HG02884 (cell line): ENCODE measurements at regions not wholly inside any gene's neighbourhood (a gene's known extent, or its start where the extent isn't known, plus 50 kb on each side); places are given as distances from the start of the nearest gene placed in this dataset.
"Not testable (repeated sequence)": the region's sequence is repeated elsewhere in the genome, so short reads cannot be mapped to it uniquely, and the experiment has no call there.

Source experiments
- ATAC-seq: cut with Tn5 transposase; IDR thresholded peaks from one replicate; pipeline ENCODE4 v1.9.1; 2021; ENCODE audit warnings: mild to moderate bottlenecking, moderate library complexity; ENCODE audit not compliant: unreplicated experiment

DNA sequence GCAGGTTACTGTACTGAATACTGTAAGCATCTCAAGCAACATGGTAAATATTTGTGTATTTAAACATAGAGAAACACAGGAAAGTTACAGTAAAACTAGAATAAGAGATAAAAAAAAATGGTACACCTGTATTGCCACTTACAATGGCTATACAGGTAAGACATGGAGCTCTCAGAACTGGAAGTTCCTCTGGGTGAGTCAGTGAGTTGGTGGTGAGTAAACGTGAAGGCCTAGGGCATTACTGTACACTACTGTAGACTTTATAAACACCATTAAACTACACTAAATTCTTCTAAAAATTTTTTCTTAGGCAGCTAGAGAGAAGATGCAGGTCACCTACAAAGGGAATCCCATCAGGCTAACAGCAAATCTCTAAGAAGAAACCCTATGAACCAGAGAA lies 872.9 kb downstream of the TAF11L14 start:
- no peak for ATAC-seq

DNA sequence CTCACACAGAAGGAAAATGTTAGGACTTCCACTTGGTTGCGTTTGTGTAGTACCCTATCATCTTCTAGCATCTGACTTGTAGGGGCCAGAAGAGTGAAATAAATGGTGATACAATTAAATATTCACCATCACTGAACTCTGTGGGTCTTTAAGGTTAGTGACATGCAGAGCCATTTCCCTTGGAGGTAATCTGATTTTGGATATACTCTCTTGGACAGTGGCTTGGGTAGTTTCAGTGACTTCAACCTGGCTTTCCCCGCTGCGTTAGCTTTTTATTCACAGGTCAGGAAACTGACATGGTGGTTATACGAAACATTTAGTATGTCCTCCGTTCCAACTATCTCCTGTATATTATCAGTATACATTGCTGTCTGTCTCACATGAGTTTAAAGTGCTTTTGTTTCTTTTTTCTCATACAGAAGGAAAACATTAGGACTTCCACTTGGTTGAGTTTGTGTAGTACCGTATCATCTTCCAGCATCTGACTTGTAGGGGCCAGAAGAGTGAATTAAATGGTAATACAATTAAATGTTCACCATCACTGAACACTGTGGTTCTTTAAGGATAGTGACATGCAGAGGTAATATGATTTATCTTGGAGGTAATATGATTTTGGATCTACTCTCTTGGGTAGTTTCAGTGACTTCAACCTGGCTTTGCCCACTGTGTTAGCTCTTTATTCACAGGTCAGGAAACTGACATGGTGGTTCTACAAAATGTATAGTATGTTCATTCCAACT lies 883.6 kb downstream of the TAF11L14 start:
- ATAC-seq = no peak

DNA sequence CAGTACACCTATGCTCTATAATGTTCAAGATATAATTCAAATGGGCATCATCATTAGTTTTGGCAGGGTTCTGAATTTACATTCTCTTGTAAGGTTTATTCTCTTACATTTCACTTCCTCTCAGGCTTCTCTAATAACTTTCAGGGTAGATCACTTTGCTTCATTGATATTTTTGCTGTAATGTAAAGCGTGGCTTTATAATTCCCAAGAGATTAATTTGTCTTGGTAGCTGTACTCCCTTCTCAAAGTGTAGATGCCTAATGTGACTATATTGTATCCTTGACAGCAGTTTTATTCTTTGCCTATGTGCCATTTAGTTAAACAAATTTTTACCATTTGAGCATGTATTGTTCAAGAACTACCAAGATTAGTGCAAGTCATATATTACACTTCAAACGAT lies 889.1 kb downstream of the TAF11L14 start:
- ATAC-seq = no peak

DNA sequence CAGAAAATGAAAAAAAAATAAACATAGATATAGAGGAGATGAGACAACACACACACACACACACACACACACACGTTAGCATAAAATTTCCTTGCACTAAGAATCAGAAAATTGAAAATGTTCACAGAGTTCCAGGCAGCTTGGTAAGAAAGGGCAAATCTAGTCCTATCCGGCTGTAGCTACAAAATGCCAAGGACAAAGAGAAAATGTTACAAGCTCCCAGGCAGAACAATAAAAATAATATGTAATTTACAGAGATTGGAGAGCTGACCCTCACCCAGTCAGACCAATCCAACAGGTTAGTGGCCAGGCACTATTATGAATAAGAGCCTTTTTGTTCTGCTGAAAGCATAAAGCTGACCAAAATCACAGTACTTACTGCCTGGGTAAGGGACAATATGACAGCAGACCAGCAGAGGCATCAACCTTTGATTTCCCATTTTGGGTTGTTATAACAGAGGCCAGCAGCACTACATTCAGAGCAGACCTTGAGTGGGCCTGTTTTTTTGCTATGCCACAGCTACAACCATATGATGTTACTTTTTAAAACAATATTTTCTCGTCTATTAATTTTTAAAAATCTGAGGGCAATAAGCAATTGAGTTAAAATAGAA lies 892.6 kb downstream of the TAF11L14 start:
- ATAC-seq = no peak

DNA sequence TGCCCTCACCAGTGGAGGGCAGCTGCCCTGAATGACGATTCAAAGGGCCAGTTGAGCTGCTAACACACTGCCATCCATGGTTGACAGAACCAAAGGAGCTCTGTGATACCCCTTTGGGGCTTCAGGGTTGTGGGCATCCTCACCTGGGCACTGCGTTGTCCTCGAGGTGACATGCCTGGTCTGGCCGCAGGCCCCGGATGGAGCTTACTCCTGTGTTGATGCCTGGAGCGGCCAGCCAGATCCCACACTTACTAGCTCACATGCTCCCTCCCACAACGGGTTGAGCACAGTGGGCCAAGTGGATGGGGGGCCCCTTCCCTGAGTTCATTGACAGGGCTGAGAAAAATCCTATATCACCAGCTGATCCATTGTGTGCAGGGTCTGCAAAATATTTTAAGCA lies 898.9 kb downstream of the TAF11L14 start:
- no peak for ATAC-seq

DNA sequence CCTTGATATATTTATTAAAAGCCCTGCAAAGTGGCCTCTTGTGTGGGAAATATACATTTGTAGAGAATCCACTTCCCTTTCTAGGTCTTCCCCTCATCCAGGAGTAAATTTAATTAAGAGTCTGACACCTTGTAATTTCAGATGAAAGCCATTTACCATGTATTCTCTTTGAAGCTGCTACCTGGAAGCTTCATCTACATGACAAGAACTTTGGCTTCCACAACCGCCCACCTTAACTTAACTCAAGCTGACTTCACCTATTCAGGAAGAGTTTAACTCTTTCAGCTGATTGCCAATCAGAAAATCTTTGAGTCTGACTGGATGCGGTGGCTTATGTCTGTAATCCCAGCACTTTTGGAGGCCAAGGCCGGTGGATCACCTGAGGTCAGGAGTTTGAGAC lies 899.9 kb downstream of the TAF11L14 start:
- ATAC-seq = no peak

DNA sequence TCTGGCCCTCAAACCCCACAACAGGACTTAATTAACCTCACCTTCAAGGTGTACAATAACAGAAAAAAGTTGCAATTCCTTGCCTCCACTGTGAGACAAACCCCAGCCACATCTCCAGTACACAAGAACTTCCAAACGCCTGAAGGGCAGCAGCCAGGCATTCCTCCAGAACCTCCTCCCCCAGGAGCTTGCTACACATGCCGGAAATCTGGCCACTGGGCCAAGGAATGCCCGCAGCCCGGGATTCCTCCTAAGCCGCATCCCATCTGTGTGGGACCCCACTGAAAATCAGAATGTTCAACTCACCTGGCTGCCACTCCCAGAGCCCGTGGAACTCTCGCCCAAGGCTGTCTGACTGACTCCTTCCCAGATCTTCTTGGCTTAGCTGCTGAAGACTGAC lies 901.5 kb downstream of the TAF11L14 start:
- not testable (repeated sequence) for ATAC-seq

DNA sequence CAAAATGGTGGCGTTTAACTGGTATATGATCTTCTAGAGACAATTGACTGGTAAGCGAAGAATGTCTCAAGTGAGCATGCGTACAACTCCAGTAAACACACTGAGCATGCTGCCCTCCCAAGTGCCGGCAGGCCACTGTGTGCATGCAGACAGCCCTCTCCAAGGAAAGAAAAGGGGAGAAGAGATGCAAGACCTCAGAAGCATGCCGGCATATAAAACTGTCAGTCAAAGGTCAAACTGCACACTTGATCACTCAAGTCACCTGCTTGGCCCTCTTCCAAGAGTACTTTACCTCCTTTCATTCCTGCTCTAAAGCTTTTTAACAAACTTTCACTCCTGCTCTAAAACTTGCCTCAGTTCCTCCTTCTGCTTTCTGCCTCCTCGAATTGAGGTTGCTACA lies 910.2 kb downstream of the TAF11L14 start:
- no peak for ATAC-seq

DNA sequence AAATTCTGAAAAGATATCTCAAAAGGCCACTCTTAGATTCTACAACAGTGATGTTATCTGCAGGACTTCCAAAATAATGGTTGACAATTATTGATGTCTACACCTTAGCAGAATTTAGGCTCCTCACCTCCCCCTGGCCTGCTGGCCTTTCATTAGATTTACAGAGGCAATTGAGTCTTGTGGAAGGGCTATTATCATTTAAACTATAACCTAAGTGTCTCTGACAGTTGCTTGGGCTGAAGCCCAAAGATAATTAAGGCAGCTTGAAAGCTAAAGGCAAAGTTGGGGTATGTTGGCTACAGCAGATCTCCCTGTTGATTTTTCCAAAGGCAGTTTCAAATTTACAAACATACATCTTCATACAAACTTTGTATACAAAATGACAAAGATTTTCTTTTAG lies 912.3 kb downstream of the TAF11L14 start:
- no peak for ATAC-seq

DNA sequence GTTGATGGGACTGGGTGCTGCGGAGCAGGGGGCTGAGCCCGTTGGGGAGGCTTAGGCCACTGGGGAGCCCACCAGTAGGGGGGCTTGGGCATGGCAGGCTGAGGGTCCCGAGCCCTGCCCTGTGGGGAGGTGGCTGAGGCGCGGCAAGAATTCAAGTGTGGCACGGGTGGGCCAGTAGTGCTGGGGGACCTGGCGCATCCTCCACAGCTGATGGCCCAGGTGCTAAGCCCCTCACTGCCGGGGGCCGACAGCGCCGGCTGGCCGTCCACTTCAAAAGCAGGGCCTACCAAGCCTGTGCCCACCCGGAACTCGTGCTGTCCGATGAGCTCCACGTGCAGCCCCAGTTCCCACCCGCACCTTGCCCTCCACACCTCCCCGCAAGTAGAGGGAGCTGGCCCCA lies 917.5 kb downstream of the TAF11L14 start:
- ATAC-seq = no peak

DNA sequence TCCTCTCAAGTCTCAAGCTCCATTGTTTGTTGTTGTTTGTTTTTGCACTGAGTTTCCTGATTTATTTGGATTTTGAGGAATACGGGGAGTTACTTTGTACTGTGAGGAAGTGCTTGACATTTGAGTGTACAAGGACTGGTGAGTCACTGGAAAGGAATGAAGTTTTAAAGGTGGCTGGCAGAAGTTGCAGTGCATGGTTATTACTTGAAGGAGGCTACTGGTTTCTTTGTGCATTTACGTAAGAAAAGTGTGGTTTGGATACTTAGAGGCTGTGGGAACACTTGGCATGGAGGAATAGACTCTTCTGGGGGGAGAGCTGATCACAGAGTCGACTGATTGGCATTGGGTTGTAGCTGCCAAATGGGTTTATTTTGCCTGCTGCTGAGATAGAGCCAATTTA lies 919.0 kb downstream of the TAF11L14 start:
- no peak for ATAC-seq

DNA sequence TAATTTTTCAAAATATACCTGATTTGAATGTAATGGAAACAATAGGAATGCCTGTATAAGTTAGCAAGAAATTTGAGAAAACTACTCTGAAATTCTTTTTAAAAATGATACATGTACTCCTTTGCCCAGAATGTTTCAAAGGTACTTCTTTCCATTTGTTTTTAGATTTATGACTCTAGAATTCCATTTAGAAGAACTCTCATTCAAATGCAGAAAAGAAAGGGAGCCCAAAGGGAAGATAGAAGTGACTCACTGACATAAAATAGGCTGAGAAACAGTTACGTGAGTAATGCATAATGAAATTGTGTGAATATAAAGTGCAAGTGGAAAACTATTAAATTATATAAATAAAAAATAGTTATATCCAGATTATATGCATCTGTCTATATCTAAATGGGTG lies 926.3 kb downstream of the TAF11L14 start:
- no peak for ATAC-seq

DNA sequence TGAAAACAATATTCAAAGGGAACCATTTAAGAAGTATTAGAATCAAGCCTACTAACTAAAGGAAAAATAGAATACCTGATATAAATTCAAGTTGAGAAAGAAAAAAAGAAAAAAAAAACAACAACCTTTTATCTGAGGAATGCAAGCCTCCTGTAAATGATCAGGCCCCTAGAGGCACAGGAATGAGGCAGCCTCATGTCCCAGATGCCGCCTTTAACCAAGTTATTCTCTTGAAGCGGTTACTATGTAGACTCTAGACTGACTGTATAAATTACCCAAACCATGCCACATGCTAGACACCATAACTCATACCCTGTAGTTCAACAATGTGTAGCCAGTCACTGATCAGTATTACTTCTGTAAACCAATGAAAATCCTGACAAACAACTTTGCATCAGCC lies 929.6 kb downstream of the TAF11L14 start:
- no peak for ATAC-seq

DNA sequence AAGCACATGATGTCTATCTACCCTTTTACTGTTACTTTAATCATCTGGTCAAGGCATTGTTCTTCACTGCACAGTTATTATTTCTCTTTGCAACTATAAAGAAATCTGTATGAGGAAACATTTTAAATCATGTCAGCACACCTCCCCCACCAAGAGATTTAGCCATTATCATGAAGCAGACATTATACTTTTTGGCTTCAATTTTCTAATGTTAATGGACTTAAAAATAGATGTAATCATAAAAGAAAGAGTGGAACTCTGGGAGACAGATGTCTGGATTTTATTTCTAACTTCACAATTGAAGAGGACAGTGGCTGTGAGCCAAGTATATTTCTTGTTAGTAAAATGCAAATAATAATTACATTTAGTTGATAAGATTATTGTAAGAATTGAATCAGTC lies 932.4 kb downstream of the TAF11L14 start:
- no peak for ATAC-seq

DNA sequence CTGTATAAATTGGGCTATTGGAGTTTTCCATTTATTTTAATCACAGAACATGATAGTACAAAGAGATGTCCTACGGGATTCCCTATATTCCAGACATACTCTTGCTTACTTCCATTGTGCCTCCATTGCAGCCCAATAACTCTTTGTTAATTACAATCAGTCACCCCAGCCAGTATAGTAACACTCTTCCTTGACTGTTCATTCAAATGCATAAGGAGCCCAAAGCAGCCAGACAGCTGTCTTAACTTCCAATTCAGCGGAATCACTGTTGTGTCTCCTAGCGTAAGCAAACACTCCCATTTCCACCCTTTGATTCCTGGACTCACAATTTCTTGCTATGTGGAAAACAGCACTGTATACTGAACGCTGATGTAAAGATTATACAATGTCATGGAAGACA lies 942.3 kb downstream of the TAF11L14 start:
- no peak for ATAC-seq

DNA sequence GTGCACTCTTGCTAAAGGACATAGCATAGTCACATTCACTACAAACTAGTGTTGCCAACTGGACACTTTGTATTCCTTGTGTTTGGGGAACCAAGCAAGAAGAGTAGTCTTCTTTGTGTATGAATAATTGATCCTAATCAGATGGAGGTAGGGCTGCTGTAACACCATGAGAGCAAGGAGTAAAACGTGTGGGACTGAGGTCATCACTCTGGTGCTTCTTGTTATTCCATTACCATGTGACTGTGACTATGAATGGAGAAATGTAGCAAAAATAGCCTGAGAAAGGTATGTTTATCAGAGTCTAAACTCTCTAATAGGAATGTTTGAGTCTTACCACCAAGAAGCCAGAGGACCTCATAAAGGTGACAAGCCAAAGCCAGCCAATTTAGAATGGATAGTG lies 966.9 kb downstream of the TAF11L14 start:
- ATAC-seq = no peak

DNA sequence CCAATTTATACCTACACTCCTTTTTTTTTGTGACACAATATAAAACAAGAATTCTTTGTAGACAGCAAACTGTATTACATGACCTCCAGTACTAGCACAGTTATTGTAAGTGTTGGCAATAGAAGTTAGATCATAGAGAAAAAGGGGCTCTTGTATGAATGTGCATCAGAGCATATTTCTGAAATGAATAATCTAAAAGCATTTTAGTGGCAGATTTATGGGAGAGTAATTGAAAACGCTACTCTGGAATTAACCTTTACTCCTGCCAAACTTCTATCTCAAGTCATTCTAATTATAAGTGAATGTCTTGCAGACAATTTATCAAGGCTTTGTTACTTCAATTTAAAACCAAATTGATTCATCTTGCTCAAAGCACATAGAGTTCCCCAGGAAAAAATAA lies 968.1 kb downstream of the TAF11L14 start:
- ATAC-seq = no peak

DNA sequence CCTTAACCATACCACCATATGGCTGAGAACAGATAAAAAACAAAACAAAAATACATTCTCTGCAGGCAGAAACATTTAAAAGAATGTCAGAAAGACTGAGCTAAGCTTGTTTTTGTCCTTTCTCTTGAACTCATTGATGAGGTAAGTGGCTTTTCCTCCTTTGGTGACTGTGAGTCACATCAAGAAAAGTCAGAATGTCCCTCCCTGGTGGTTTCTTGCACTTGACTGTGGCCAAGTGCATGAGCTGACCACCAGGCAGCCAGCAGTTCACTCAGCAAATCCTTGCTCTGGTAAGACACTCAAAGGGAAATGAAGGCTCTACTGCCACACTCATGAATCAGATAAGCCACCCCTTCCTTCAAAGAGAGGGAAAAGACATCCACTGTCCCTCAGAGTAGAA lies 970.9 kb downstream of the TAF11L14 start:
- ATAC-seq = no peak

DNA sequence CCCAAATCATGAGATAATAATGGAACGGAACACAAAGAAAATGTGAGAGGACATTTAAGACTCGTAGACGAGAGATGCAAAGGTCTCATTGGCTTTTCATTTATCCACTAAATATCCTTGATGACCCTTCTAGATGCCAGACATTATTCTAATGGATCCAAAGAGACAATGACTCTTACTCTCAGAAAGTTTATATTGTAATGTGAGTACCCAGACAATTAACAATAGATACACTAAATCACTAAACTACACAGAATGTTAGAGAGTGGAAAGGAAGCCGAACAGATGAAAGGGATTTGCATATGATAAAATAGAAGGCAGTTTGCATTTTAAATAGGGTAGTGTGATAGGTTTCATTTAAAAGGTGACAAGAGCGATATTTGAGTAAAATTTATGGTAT lies 973.3 kb downstream of the TAF11L14 start:
- no peak for ATAC-seq

DNA sequence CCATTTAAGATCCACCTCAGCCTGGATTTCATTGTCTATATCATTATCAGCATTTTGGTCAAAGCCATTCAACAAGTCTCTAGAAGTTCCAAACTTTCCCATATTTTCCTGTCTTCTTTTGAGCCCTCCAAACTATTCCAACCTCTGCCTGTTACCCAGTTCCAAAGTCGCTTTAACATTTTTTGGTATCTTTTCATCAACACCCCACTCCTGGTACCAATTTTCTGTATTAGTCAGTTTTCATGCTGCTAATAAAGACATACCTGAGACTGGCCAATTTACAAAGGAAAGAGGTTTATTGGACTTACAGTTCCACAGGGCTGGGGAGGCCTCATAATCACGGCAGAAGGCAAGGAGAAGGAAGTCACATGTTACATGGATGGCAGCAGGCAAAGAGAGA lies 982.9 kb downstream of the TAF11L14 start:
- not testable (repeated sequence) for ATAC-seq

DNA sequence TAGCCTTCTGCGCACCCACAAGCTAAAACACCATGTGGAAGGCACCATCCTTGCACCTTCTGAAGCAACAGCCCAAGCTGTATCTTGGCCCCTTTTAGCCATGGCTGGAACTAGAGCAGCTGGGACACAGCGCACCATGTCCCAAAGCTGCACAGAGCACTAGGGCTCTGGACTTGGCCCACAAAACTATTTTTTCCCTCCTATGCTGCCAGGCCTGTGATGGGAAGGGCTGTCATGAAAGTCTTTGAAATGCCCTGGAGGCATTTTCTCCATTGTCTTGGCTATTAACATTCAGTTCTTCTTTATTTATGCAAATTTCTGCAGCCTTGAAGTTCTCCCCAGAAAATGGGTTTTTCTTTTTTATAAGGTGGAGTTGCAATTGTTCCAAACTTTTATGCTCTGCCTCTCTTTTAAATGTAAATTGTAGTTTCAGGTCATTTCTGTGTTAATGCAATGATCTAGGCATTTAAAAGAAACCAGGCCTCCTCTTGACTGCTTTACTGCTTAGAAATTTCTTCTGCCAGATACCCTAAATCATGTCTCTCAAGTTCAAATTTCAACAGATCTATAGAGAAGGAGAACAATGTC lies 996.3 kb downstream of the TAF11L14 start:
- ATAC-seq = no peak

DNA sequence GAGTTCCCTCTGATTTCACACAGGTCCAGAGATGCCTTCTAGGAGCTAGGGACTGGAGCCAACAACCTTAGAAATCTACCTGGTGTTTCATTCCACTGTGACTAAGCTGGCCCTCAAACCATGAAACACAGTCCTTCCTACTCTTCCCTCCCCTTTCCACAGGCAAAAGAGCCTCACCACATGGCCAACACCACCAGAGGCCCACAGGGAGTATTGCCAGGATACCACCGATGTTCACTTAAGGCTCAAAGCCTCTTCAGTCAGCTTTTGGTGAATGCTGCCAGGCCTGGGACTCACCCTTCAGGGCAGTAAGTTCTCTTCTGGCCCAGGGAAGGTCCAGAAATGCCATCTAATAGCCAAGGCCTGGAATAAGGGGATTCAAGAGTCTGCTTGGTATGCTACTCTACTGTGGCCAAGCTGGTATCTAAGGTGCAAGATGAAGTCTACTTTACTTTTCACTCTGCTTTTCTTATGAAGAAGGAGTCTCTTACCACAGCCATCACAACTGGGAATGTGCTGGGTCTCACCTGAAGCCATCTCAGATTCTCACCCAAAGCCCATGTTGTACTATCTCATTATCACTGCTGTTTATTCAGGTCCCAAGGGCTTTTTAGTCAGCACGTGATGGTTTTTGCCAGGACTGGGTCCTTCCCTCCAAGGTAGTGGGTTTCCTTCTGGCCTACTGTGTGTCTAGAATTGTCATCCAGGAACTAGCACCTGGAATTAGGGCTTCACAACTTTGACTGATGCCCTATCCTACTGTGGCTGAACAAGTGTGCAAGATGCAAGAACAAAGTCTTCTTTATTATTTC lies 1018.4 kb downstream of the TAF11L14 start:
- ATAC-seq = no peak
